AG09319 (cell line): ENCODE measurements at regions not wholly inside any gene's neighbourhood (a gene's known extent, or its start where the extent isn't known, plus 50 kb on each side); places are given as distances from the start of the nearest gene placed in this dataset.

Experiments used
- DNase-seq: peaks from one replicate; pipeline ENCODE4 v3.0.0-alpha.2; 2010; ENCODE audit warnings: low read depth; ENCODE audit errors: extremely low read depth
- CTCF ChIP-seq: IDR thresholded peaks from 2 replicates; pipeline ENCODE4 v1.5.1; 2011; ENCODE audit warnings: low read depth, mild to moderate bottlenecking, inconsistent platforms, low read length, moderate library complexity

- no peak for DNase-seq
- no peak for TF ChIP-seq CTCF
Measured at GRCh38 chr16:86337581-86338402, 172.5 kb upstream of the FOXF1 start.

GRCh38 chr16:86338403-86339115, 171.8 kb upstream of the FOXF1 start:
- DNase-seq = no peak
- TF ChIP-seq CTCF = no peak

DNA sequence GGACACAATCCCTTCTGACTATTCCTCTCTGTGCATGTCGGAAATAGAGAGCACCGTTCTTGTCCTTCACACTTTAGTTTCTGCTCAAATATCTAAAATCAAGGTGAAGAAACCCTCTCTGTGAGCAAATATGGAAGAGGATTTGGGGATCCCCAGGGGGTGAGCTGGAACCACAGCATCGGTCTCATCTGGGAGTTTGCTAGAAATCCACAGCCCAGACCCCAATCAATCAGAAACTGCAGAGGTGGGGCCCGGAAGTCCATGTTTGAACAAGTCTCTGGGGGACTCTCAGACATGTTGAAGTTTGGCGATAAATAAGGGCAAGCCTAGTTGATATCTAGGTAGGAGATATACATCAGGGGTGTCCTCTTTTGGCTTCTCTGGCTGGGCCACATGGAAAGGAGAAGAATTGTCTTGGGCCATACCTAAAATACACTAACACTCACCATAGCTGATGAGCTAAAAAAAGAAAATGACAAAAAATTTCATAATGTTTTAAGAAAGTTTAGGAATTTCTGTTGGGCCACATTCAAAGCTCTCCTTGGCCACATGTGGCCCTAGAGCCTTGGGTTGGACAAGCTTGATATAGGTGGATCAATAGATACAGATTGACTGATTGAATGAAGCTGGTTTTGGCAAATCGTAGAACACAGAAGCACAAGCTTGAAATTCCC, 168.0 kb upstream of the FOXF1 start:
- no peak for TF ChIP-seq CTCF
- no peak for DNase-seq

DNA sequence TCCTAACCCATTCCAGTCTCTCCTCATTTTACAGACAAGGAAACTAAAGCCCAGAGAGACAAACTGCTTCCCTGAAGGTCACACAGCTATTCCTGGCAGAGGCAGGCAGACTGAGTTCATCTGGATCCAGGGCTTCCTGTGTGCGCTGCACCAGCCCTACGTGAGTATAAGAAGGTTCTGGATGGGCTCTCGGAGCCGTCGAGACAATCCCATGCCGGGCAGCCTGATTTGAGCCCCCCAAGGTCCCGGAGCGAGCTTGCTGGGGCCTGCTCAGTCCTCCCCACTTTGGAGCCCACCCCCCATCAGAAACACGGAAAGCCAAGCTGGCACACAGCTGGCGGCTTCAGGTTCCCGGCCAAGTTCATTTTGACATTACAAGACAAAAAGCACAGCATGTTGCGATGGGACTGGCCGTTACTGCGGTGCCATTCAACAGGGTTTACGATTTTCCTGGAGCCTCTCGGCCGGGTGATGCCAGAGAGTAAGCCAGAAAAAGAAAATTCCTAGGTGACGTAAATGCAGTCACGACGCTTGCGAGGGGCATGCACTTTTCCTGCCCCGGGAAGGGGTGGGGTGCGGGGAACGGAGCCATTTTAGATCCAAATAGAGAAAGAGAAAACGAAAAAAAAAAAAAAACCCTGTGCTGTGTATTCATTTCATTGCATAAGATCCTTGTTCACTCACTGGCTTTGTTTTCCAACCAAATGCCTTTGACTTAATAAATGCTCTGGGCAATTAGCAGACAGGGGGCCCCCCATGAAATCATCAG, 167.1 kb upstream of the FOXF1 start:
- TF ChIP-seq CTCF = no peak
- peak; percentile 84 for DNase-seq

DNA sequence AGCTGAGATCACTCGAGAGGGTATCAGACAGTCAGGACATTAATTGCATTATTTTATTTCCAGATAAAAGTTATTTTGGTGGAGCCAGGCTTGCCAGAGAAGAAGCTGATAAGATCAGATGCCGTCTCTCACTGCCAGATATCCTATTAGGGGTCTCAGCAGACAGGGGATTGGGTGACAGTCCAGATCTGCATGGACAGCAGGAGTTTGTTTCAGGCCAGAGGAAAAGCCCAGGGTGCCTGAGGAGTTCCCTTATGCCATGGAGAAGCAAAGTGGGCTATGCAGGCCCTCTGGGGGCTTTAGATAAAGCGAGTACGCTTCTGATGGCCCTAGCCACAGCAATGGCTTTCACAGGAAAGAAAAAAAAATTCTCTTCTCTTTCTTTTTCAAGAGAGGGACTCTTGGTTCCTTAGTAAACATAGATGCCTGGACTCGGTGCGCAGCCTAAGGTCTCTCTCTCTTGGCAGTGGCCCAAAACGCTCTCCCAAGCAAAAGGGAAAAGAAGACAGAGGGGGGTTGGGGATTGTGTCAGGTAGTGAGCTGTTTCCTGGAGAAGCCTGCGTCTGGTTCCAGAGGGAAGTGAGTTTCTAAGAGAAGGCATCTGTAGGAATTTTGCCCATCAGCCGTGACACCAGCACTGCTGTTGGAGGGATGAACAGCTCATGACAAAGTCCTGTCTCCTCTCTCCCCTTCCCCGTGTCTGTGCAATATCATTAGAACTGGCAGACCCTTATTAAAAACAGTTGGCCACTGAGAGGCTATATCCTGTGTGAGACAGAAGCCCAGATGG, 166.3 kb upstream of the FOXF1 start:
- DNase-seq = no peak
- no peak for TF ChIP-seq CTCF

GRCh38 chr16:86344586-86344871, 165.8 kb upstream of the FOXF1 start:
- TF ChIP-seq CTCF = no peak
- no peak for DNase-seq
